ENCODE measurements at regions not wholly inside any gene's neighbourhood (a gene's known extent, or its start where the extent isn't known, plus 50 kb on each side); places are given as distances from the start of the nearest gene placed in this dataset.

GRCh38 chr4:127071443-127071842 lies 561.3 kb upstream of the INTU start:
- TF ChIP-seq CTCF (IDR thresholded peaks at IDR 0.05) = no peak

GRCh38 chr4:127080141-127080540 lies 552.6 kb upstream of the INTU start:
- no peak for TF ChIP-seq CTCF (IDR thresholded peaks at IDR 0.05)

- TF ChIP-seq CTCF (IDR thresholded peaks at IDR 0.05) = no peak
Measured at GRCh38 chr4:127081041-127081440, 551.7 kb upstream of the INTU start.

GRCh38 chr4:127082986-127083385 lies 549.8 kb upstream of the INTU start:
- TF ChIP-seq CTCF (IDR thresholded peaks at IDR 0.05) = no peak

- no peak for TF ChIP-seq CTCF (IDR thresholded peaks at IDR 0.05)
Measured at GRCh38 chr4:127084666-127085065, 548.1 kb upstream of the INTU start.

GRCh38 chr4:127097061-127097460 lies 535.7 kb upstream of the INTU start:
- TF ChIP-seq CTCF (IDR thresholded peaks at IDR 0.05) = no peak

GRCh38 chr4:127102361-127102760 lies 530.4 kb upstream of the INTU start:
- no peak for TF ChIP-seq CTCF (IDR thresholded peaks at IDR 0.05)

GRCh38 chr4:127103681-127104115 lies 529.1 kb upstream of the INTU start:
- TF ChIP-seq CTCF (IDR thresholded peaks at IDR 0.05) = no peak
